Peyer's patch (tissue), 4 donors: ENCODE measurements at regions not wholly inside any gene's neighbourhood (a gene's known extent, or its start where the extent isn't known, plus 50 kb on each side); places are given as distances from the start of the nearest gene placed in this dataset.

Experiments
- POLR2A ChIP-seq, 2 donors: fragments of 450-650 bp; IDR thresholded peaks; one replicate each; pipeline ENCODE4 v1.5.1; 2017; ENCODE audit warnings: antibody characterized with exemption in 2 of 2, mild to moderate bottlenecking in 2 of 2, moderate library complexity in 2 of 2
- TF ChIP-seq, protein P1 (sequence below), 6 experiments: fragments of 450-650 bp in 4 of 6; fragments of 200-600 bp in 2 of 6; sonication (generic) in 1 of 6; IDR thresholded peaks; one replicate each; pipeline ENCODE4 v1.5.1; 2017 to 2019; ENCODE audit warnings: antibody characterized with exemption in 6 of 6, mild to moderate bottlenecking in 3 of 6, moderate library complexity in 1 of 6

GRCh38 chr9:18068900-18069299 lies 405.1 kb upstream of the ADAMTSL1 start:
- TF ChIP-seq, protein P1, sequence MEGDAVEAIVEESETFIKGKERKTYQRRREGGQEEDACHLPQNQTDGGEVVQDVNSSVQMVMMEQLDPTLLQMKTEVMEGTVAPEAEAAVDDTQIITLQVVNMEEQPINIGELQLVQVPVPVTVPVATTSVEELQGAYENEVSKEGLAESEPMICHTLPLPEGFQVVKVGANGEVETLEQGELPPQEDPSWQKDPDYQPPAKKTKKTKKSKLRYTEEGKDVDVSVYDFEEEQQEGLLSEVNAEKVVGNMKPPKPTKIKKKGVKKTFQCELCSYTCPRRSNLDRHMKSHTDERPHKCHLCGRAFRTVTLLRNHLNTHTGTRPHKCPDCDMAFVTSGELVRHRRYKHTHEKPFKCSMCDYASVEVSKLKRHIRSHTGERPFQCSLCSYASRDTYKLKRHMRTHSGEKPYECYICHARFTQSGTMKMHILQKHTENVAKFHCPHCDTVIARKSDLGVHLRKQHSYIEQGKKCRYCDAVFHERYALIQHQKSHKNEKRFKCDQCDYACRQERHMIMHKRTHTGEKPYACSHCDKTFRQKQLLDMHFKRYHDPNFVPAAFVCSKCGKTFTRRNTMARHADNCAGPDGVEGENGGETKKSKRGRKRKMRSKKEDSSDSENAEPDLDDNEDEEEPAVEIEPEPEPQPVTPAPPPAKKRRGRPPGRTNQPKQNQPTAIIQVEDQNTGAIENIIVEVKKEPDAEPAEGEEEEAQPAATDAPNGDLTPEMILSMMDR (IDR thresholded peaks at IDR 0.05), result no peak
- no peak for TF ChIP-seq POLR2A (IDR thresholded peaks at IDR 0.05)
